GM06990 (cell line): ENCODE measurements at regions not wholly inside any gene's neighbourhood (a gene's known extent, or its start where the extent isn't known, plus 50 kb on each side); places are given as distances from the start of the nearest gene placed in this dataset.
"Not testable (repeated sequence)": the region's sequence is repeated elsewhere in the genome, so short reads cannot be mapped to it uniquely, and the experiment has no call there.

Experiments
- DNase-seq: peaks from one replicate; pipeline ENCODE4 v3.0.0-alpha.2; 2011; ENCODE audit not compliant: insufficient read length; ENCODE audit errors: extremely low read depth
- H3K27me3 ChIP-seq: replicated peaks from 2 replicates; pipeline ENCODE4 v1.6.0; 2011; ENCODE audit warnings: low read length; ENCODE audit not compliant: control insufficient read depth, insufficient read depth
- H3K36me3 ChIP-seq: 2 replicates; pipeline ENCODE4 v1.5.1; 2011; ENCODE audit warnings: low read length; ENCODE audit not compliant: control insufficient read depth, insufficient read depth
- H3K4me3 ChIP-seq: replicated peaks from 2 replicates; pipeline ENCODE4 v1.5.1; 2011; ENCODE audit warnings: low read depth, mild to moderate bottlenecking, control low read depth, low read length
- CTCF ChIP-seq: IDR thresholded peaks from 2 replicates; pipeline ENCODE4 v1.5.1; 2011; ENCODE audit warnings: low read length, control low read depth, mild to moderate bottlenecking, inconsistent platforms; ENCODE audit not compliant: insufficient read depth, poor library complexity, severe bottlenecking

GRCh38 chr15:24269166-24269571 lies 406.4 kb upstream of the NPAP1 start:
- no peak overlapping the region for H3K4me3 ChIP-seq
- TF ChIP-seq CTCF, result no peak
- H3K27me3 ChIP-seq, result no peaks in the 10 kb centered on the region
- no peak for DNase-seq
- no peaks in the 10 kb centered on the region for H3K36me3 ChIP-seq

GRCh38 chr15:24269923-24270322 lies 405.7 kb upstream of the NPAP1 start:
- TF ChIP-seq CTCF, result no peak
- H3K27me3 ChIP-seq, result no peaks in the 10 kb centered on the region
- H3K4me3 ChIP-seq, result no peak overlapping the region
- DNase-seq, result no peak
- no peaks in the 10 kb centered on the region for H3K36me3 ChIP-seq

- H3K36me3 ChIP-seq, H3K4me3 ChIP-seq, H3K27me3 ChIP-seq, DNase-seq: not testable (repeated sequence)
Measured at GRCh38 chr15:24271496-24272244, 403.9 kb upstream of the NPAP1 start.

- Histone ChIP-seq H3K36me3 (no peaks in the 10 kb centered on the region), H3K27me3 (no peaks in the 10 kb centered on the region), H3K4me3 (no peak overlapping the region)
- no peak for TF ChIP-seq CTCF
- no peak for DNase-seq
Measured at GRCh38 chr15:24292837-24293236, 382.7 kb upstream of the NPAP1 start.

GRCh38 chr15:24300804-24301368 lies 374.7 kb upstream of the NPAP1 start:
- not testable (repeated sequence) for H3K36me3 ChIP-seq, DNase-seq, H3K4me3 ChIP-seq

GRCh38 chr15:24301999-24302398 lies 373.6 kb upstream of the NPAP1 start:
- not testable (repeated sequence) for H3K27me3 ChIP-seq, DNase-seq, H3K4me3 ChIP-seq, H3K36me3 ChIP-seq

More at GRCh38 chr15:24300804-24301368, 374.7 kb upstream of the NPAP1 start:
- H3K27me3 ChIP-seq, result not testable (repeated sequence)

GRCh38 chr15:24304747-24305146 lies 370.8 kb upstream of the NPAP1 start:
- not testable (repeated sequence) for H3K36me3 ChIP-seq, H3K27me3 ChIP-seq, DNase-seq, H3K4me3 ChIP-seq

GRCh38 chr15:24305643-24306042 lies 369.9 kb upstream of the NPAP1 start:
- not testable (repeated sequence) for H3K4me3 ChIP-seq, H3K36me3 ChIP-seq, DNase-seq, H3K27me3 ChIP-seq

- not testable (repeated sequence) for H3K27me3 ChIP-seq, DNase-seq, H3K36me3 ChIP-seq, H3K4me3 ChIP-seq
Measured at GRCh38 chr15:24309700-24310099, 365.9 kb upstream of the NPAP1 start.

- not testable (repeated sequence) for H3K4me3 ChIP-seq, H3K27me3 ChIP-seq, H3K36me3 ChIP-seq, DNase-seq
Measured at GRCh38 chr15:24311692-24312091, 363.9 kb upstream of the NPAP1 start.

- H3K27me3 ChIP-seq, DNase-seq, H3K36me3 ChIP-seq, H3K4me3 ChIP-seq: not testable (repeated sequence)
Measured at GRCh38 chr15:24316326-24316725, 359.2 kb upstream of the NPAP1 start.
